Keratinocyte (primary cell): ENCODE measurements at regions not wholly inside any gene's neighbourhood (a gene's known extent, or its start where the extent isn't known, plus 50 kb on each side); places are given as distances from the start of the nearest gene placed in this dataset.
"Not testable (repeated sequence)": the region's sequence is repeated elsewhere in the genome, so short reads cannot be mapped to it uniquely, and the experiment has no call there.

Source experiments
- DNase-seq: peaks from one replicate; pipeline ENCODE4 v3.0.0-alpha.2; 2011; ENCODE audit warnings: low read depth, missing footprints, low spot score
- FAIRE-seq: peaks from 2 replicates; lab custom pipeline; 2011; peaks lifted over from hg19 to GRCh38; lab: Jason Lieb, UNC
- H2AFZ ChIP-seq: 2 replicates; pipeline ENCODE4 v1.6.0; 2012; ENCODE audit warnings: low read length, control low read depth, inconsistent platforms; ENCODE audit not compliant: control insufficient read depth
- H3K27ac ChIP-seq: 2 replicates; pipeline ENCODE4 v1.5.1; 2011; ENCODE audit warnings: low read length; ENCODE audit not compliant: control insufficient read depth, insufficient read depth
- H3K27me3 ChIP-seq: 3 replicates; pipeline ENCODE4 v1.6.0; 2011; ENCODE audit warnings: low read length; ENCODE audit not compliant: control insufficient read depth, insufficient read depth; ENCODE audit errors: extremely low read depth
- H3K36me3 ChIP-seq, 2 experiments: 2 replicates in 1 of 2; 3 replicates in 1 of 2; pipeline ENCODE4 v1.5.1; 2011; ENCODE audit warnings: low read length in 2 of 2, mild to moderate bottlenecking in 1 of 2; ENCODE audit not compliant: control insufficient read depth in 2 of 2, insufficient read depth in 2 of 2; ENCODE audit errors: extremely low read depth in 1 of 2
- H3K4me1 ChIP-seq: 3 replicates; pipeline ENCODE4 v1.5.1; 2011; ENCODE audit warnings: low read length; ENCODE audit not compliant: control insufficient read depth, insufficient read depth; ENCODE audit errors: extremely low read depth
- H3K4me2 ChIP-seq: 3 replicates; pipeline ENCODE4 v1.6.0; 2011; ENCODE audit warnings: low read depth, low read length; ENCODE audit not compliant: control insufficient read depth, insufficient read depth; ENCODE audit errors: extremely low read depth
- H3K4me3 ChIP-seq, 3 experiments: fragments of 200-600 bp in 1 of 3; sonication (generic) in 1 of 3; 2 replicates in 2 of 3; 3 replicates in 1 of 3; pipeline ENCODE4 v1.5.1; 2011 to 2016; ENCODE audit warnings: low read length in 3 of 3, mild to moderate bottlenecking in 3 of 3, control low read depth in 2 of 3, inconsistent platforms in 1 of 3, low read depth in 1 of 3, mixed read lengths in 1 of 3, mixed run types in 1 of 3, moderate library complexity in 1 of 3; ENCODE audit not compliant: control insufficient read depth in 2 of 3, insufficient read depth in 2 of 3; ENCODE audit errors: extremely low read depth in 1 of 3
- H3K79me2 ChIP-seq: 2 replicates; pipeline ENCODE4 v1.6.0; 2012; ENCODE audit warnings: low read length; ENCODE audit not compliant: control insufficient read depth, insufficient read depth
- H3K9ac ChIP-seq: 3 replicates; pipeline ENCODE4 v1.6.0; 2011; ENCODE audit warnings: low read length; ENCODE audit not compliant: control insufficient read depth, insufficient read depth; ENCODE audit errors: extremely low read depth
- H3K9me1 ChIP-seq: 3 replicates; pipeline ENCODE4 v1.6.0; 2011; ENCODE audit warnings: low read length; ENCODE audit not compliant: control insufficient read depth, insufficient read depth; ENCODE audit errors: extremely low read depth
- H3K9me3 ChIP-seq: 2 replicates; pipeline ENCODE4 v1.5.1; 2012; ENCODE audit warnings: low read depth, low read length; ENCODE audit not compliant: control insufficient read depth
- H4K20me1 ChIP-seq: 3 replicates; pipeline ENCODE4 v1.6.0; 2011; ENCODE audit warnings: low read length; ENCODE audit not compliant: control insufficient read depth, insufficient read depth; ENCODE audit errors: extremely low read depth
- EZH2 ChIP-seq: IDR thresholded peaks from one replicate; pipeline ENCODE4 v1.6.1; 2012; ENCODE audit warnings: inconsistent platforms, mild to moderate bottlenecking, low read length, moderate library complexity
- dilution Hi-C: fragments of 300-500 bp; cut with MboI; formaldehyde crosslinking; loops from one replicate; pipeline ENCODE4 v1.7.0; 2020; ENCODE audit warnings: low sequenced_read_pairs; ENCODE audit not compliant: extremely low pct_ligation_motif_present
- TF ChIP-seq, protein P1 (sequence below), 3 experiments: IDR thresholded peaks in 1 of 3; conservative IDR thresholded peaks in 1 of 3; optimal IDR thresholded peaks in 1 of 3; 2 replicates in 2 of 3; 3 replicates in 1 of 3; pipeline versions ENCODE3 to v1.5.1; 2011; ENCODE audit warnings: low read length in 3 of 3, mild to moderate bottlenecking in 3 of 3, moderate library complexity in 2 of 3, control low read depth in 1 of 3, inconsistent platforms in 1 of 3; ENCODE audit not compliant: insufficient read depth in 2 of 3; ENCODE audit errors: extremely low read depth in 1 of 3

DNA sequence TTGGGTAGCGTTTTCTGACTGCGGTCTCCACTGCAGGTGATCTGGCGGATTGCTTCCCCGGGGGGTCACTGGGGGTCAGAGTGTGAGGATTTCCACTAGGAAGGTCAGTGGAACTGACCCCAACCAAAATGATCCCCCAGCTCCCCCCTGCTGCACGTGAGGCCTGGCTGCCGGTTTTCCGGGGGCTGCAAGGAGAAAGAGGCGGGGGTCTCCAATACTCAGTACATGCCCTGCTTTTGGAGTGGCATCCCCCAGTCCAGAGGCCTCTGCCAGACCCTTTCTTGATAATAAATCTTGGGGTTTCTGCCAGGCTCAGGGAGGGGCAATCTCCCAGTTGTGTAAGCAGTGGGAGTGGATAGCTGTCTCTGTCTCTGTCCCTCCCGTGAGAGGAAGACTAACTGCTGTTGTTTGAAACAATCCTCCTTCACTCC lies 71.5 kb upstream of the RTL6 start:
- Histone ChIP-seq H3K27me3 (peaks cover 3% of the 10 kb centered on the region), H3K9me3 (no peaks in the 10 kb centered on the region), H3K36me3 (no peaks in the 10 kb centered on the region), H3K9me1 (no peaks in the 10 kb centered on the region), H3K27ac (no peak overlapping the region), H3K4me3 (no peak overlapping the region), H3K4me2 (no peak overlapping the region), H3K9ac (no peak overlapping the region), H3K4me1 (peaks cover 3% of the 10 kb centered on the region), H3K79me2 (no peaks in the 10 kb centered on the region), H4K20me1 (no peaks in the 10 kb centered on the region), H2AFZ (no peak overlapping the region)
- dilution Hi-C loops: no loop called here
- no peak for TF ChIP-seq EZH2
- TF ChIP-seq, protein P1, sequence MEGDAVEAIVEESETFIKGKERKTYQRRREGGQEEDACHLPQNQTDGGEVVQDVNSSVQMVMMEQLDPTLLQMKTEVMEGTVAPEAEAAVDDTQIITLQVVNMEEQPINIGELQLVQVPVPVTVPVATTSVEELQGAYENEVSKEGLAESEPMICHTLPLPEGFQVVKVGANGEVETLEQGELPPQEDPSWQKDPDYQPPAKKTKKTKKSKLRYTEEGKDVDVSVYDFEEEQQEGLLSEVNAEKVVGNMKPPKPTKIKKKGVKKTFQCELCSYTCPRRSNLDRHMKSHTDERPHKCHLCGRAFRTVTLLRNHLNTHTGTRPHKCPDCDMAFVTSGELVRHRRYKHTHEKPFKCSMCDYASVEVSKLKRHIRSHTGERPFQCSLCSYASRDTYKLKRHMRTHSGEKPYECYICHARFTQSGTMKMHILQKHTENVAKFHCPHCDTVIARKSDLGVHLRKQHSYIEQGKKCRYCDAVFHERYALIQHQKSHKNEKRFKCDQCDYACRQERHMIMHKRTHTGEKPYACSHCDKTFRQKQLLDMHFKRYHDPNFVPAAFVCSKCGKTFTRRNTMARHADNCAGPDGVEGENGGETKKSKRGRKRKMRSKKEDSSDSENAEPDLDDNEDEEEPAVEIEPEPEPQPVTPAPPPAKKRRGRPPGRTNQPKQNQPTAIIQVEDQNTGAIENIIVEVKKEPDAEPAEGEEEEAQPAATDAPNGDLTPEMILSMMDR (optimal IDR thresholded peaks at IDR 0.05 in 1 of 3, IDR thresholded peaks at IDR 0.05 in 1 of 3, conservative IDR thresholded peaks at IDR 0.05 in 1 of 3; ENCODE audit: extremely low read depth in 1 of 3, insufficient read depth in 2 of 3, low read length in 3 of 3): no peak
- DNase-seq: no peak
- no peak for FAIRE-seq

DNA sequence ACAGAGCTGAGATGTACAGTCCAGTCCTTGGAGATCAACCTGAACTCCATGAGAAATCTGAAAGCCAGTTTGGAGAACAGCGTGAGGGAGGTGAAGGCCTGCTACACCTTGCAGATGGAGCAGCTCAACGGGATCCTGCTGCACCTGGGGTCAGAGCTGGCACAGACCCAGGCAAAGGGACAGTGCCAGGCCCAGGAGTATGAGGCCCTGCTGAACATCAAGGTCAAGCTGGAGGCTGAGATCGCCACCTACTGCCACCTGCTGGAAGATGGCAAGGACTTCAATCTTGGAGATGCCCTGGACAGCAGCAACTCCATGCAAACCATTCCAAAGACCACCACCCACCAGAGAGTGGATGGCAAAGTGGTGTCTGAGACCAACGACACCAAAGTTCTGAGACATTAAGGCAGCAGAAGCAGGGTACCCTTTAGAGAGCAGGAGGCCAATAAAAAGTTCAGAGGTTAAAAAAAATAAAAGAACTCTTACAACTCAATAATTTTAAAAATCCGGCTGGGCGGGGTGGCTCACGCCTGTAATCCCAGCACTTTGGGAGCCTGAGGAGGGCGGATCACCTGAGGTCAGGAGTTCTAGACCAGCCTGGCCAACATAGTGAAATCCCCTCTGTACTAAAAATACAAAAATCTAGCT lies 69.9 kb upstream of the RTL6 start:
- H3K27me3 ChIP-seq: no peaks in the 10 kb centered on the region
- no peaks in the 10 kb centered on the region for H3K9me1 ChIP-seq
- H2AFZ ChIP-seq: no peak overlapping the region
- H3K36me3 ChIP-seq: no peaks in the 10 kb centered on the region
- dilution Hi-C loops: no loop called here
- no peak overlapping the region for H3K27ac ChIP-seq
- no peaks in the 10 kb centered on the region for H3K4me1 ChIP-seq
- FAIRE-seq: no peak
- H3K9ac ChIP-seq: no peak overlapping the region
- H3K4me3 ChIP-seq: no peak overlapping the region
- no peak overlapping the region for H3K4me2 ChIP-seq
- no peaks in the 10 kb centered on the region for H4K20me1 ChIP-seq
- DNase-seq: no peak
- H3K79me2 ChIP-seq: no peaks in the 10 kb centered on the region
- no peak for TF ChIP-seq EZH2
- TF ChIP-seq, protein P1 (optimal IDR thresholded peaks at IDR 0.05 in 1 of 3, IDR thresholded peaks at IDR 0.05 in 1 of 3, conservative IDR thresholded peaks at IDR 0.05 in 1 of 3; ENCODE audit: extremely low read depth in 1 of 3, insufficient read depth in 2 of 3, low read length in 3 of 3): peak; percentile 17 to 60 (median 26)
- no peaks in the 10 kb centered on the region for H3K9me3 ChIP-seq

DNA sequence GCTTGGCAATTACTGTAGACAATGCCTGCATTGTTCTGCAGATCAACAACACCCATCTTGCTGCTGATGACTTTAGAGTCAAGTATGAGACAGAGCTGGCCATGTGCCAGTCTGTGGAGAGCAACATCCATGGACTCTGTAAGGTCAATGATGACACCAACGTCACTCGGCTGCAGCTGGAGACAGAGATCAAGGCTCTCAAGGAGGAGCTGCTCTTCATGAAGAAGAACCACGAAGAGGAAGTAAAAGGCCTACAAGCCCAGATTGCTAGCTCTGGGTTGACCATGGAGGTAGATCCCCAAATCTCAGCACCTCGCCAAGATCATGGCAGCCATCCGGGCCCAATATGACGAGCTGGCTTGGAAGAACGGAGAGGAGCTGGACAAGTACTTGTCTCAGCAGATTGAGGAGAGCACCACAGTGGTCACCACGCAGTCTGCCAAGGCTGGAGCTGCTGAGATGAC lies 69.4 kb upstream of the RTL6 start:
- H3K9me1 ChIP-seq, dilution Hi-C loops, H3K9me3 ChIP-seq, H3K27ac ChIP-seq, H3K27me3 ChIP-seq, H3K4me3 ChIP-seq, H3K36me3 ChIP-seq, H4K20me1 ChIP-seq, H2AFZ ChIP-seq, H3K4me2 ChIP-seq, H3K9ac ChIP-seq, H3K4me1 ChIP-seq, FAIRE-seq, H3K79me2 ChIP-seq: not testable (repeated sequence)
- DNase-seq: peak; percentile 9
